ENCODE measurements at regions not wholly inside any gene's neighbourhood (a gene's known extent, or its start where the extent isn't known, plus 50 kb on each side); places are given as distances from the start of the nearest gene placed in this dataset.

DNA sequence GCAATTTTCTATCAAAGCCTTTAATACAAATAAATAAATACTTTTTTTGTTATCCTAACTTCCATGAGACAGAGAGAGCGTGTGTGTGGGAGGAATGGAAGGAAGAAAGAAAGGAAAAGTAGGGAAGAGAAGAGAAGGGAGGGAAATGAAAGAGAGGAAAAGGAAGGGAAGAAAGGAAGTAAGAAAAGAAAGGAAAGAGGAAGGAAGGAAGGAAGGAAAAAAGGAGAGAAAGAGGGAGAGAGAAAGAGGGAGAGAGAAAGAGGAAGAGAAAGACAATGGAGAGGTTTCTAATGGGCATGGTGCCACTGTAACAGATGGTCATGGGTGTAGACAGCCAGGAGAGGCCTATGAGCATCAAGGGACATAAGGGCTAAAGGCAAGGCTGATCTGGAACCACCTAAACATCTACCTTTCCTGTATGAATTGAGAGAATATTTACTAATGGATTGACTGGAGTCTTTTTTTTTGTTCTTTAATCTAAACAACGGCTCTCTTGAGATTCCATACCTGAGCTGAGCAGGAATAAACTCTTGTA is 234.9 kb downstream of the PTPRC start:
- Histone ChIP-seq H3K9ac (ENCODE audit: low read depth in 2 of 2, low read length in 2 of 2) (no peak overlapping the region), H3K9me3 (no peaks in the 10 kb centered on the region), H3K27me3 (no peaks in the 10 kb centered on the region), H3K36me3 (no peaks in the 10 kb centered on the region), H3K4me3 (no peak overlapping the region), H3K27ac (no peak overlapping the region), H3K4me1 (no peaks in the 10 kb centered on the region)
- intact Hi-C loops (cut with DNase I) = no loop called here
- no peak for DNase-seq
- TF ChIP-seq, protein P1, sequence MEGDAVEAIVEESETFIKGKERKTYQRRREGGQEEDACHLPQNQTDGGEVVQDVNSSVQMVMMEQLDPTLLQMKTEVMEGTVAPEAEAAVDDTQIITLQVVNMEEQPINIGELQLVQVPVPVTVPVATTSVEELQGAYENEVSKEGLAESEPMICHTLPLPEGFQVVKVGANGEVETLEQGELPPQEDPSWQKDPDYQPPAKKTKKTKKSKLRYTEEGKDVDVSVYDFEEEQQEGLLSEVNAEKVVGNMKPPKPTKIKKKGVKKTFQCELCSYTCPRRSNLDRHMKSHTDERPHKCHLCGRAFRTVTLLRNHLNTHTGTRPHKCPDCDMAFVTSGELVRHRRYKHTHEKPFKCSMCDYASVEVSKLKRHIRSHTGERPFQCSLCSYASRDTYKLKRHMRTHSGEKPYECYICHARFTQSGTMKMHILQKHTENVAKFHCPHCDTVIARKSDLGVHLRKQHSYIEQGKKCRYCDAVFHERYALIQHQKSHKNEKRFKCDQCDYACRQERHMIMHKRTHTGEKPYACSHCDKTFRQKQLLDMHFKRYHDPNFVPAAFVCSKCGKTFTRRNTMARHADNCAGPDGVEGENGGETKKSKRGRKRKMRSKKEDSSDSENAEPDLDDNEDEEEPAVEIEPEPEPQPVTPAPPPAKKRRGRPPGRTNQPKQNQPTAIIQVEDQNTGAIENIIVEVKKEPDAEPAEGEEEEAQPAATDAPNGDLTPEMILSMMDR (IDR thresholded peaks at IDR 0.05) = no peak

DNA sequence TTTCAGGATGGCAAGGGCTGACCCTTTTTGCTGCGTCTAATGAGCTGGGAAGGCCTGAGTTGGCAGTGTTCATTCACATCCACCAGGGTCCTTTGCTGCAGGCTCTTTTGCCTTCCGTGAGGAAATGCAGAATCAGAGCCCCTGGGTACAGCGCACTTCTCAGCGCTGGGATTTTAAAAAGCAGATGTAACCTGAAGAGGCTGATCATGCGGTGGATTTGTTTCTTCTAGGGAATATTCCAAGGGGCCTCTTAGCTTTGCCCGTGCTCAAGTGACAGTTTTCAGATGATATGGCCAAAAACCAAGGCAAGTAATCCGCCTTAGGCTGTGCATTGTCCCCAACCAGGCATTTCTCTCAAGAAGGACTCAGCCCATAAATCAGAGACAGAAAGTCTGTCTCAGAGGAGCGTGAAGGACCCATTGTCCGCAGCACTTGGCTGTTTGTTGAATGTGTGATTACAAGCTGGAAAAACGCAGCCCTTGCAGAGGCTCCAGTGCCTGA is 237.6 kb downstream of the PTPRC start:
- Histone ChIP-seq H3K9me3 (no peaks in the 10 kb centered on the region), H3K36me3 (no peaks in the 10 kb centered on the region), H3K27me3 (no peaks in the 10 kb centered on the region), H3K4me1 (no peaks in the 10 kb centered on the region), H3K4me3 (no peak overlapping the region), H3K9ac (ENCODE audit: low read depth in 2 of 2, low read length in 2 of 2) (no peak overlapping the region), H3K27ac (no peak overlapping the region)
- TF ChIP-seq, protein P1 (IDR thresholded peaks at IDR 0.05) = no peak
- intact Hi-C loops (cut with DNase I) = no loop called here
- no peak for DNase-seq

DNA sequence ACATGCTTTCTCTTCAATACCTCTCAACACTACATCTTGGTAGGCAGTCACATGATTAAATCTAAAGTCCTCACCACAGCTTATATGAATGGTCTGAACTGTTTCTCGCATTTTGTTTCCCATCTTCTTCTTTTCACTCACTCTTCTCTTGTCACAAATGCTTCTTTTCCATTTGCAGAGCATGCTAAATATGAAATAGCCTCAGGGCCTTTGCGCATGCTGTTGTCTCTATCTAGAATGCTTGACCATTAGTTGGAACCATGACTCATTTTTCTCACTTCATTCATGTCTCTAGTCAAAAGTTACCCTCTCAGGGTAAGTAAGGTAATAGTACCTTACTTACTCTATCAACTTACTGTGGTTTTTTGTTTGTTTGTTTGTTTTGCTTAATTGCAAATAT is 239.7 kb downstream of the PTPRC start:
- H3K36me3 ChIP-seq = no peaks in the 10 kb centered on the region
- no peak overlapping the region for H3K9ac ChIP-seq (ENCODE audit: low read depth in 2 of 2, low read length in 2 of 2)
- no peak overlapping the region for H3K4me3 ChIP-seq
- H3K27ac ChIP-seq = no peak overlapping the region
- no peaks in the 10 kb centered on the region for H3K9me3 ChIP-seq
- TF ChIP-seq, protein P1 (IDR thresholded peaks at IDR 0.05) = no peak
- no peak for DNase-seq
- no peaks in the 10 kb centered on the region for H3K27me3 ChIP-seq
- no peaks in the 10 kb centered on the region for H3K4me1 ChIP-seq
- intact Hi-C loops (cut with DNase I) = no loop called here

DNA sequence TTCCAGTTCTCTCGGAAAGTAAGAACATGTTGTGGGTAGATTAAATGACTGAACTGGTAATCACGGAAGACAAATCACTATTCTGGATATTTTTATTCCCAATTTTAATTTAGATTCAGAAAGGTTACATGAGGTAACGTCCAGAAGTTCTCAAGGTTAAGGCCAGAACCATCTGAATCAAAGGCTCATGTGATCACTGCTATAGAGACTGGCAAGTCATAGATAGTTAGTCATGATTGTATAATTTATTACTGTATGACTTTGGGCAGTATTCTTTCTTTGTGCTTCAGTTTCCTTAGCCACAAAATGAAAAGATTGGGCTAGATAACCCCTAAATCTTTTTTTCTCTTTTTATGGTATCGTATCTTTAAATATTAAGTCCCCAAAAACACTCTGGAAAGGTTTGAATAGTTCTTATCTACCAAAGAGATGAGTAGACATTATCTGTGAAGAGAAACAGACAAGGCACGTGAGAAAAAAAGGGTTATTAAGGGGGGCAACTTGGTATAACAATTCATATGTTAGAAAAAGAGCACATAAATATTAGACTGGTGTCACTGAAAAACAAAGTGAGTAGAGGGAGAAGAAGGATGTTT is 241.0 kb downstream of the PTPRC start:
- DNase-seq = no peak
- TF ChIP-seq, protein P1 (IDR thresholded peaks at IDR 0.05) = no peak
- Histone ChIP-seq H3K4me1 (no peaks in the 10 kb centered on the region), H3K9ac (ENCODE audit: low read depth in 2 of 2, low read length in 2 of 2) (no peak overlapping the region), H3K4me3 (no peak overlapping the region), H3K36me3 (no peaks in the 10 kb centered on the region), H3K9me3 (no peaks in the 10 kb centered on the region), H3K27ac (no peak overlapping the region), H3K27me3 (no peaks in the 10 kb centered on the region)
- intact Hi-C loops (cut with DNase I) = no loop called here

DNA sequence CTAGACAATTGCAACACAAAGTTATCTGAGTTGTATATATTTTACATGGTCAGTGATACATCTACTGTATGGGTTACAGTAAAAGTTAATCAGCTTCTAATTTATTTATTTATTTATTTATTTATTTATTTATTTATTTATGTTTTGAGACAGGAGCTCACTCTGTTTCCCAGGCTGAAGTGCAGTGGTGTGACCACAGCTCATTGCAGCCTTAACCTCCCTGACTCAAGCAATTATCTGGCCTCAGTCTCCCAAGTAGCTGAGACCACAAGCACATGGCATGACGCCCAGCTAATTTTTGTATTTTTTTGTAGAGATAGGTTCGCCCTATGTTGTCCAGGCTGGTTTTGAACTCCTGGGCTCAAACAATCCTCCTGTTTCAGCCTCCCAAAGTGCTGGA is 241.6 kb downstream of the PTPRC start:
- Histone ChIP-seq H3K9me3 (no peaks in the 10 kb centered on the region), H3K4me3 (no peak overlapping the region), H3K9ac (ENCODE audit: low read depth in 2 of 2, low read length in 2 of 2) (no peak overlapping the region), H3K27ac (no peak overlapping the region), H3K27me3 (no peaks in the 10 kb centered on the region), H3K36me3 (no peaks in the 10 kb centered on the region), H3K4me1 (no peaks in the 10 kb centered on the region)
- TF ChIP-seq, protein P1 (IDR thresholded peaks at IDR 0.05) = no peak
- DNase-seq = no peak
- intact Hi-C loops (cut with DNase I) = no loop called here

All from colonic mucosa (tissue), 4 donors.